MM.1S (cell line): ENCODE measurements at regions not wholly inside any gene's neighbourhood (a gene's known extent, or its start where the extent isn't known, plus 50 kb on each side); places are given as distances from the start of the nearest gene placed in this dataset.

Experiments
- DNase-seq: peaks from one replicate; pipeline ENCODE4 v3.0.0-alpha.2; 2015
- H2AFZ ChIP-seq: fragments of 300-600 bp; sonication (generic); 2 replicates; pipeline ENCODE4 v1.6.0; 2016; ENCODE audit warnings: antibody characterized with exemption, low read length
- H3F3A ChIP-seq: fragments of 300-600 bp; sonication (generic); 2 replicates; pipeline ENCODE4 v1.6.1; 2016; ENCODE audit warnings: mild to moderate bottlenecking, antibody characterized with exemption, low read length, moderate library complexity, mixed read lengths; ENCODE audit not compliant: insufficient read depth
- H3K27ac ChIP-seq: fragments of 300-600 bp; sonication (generic); 2 replicates; pipeline ENCODE4 v1.5.1; 2016; ENCODE audit warnings: mild to moderate bottlenecking, low read length
- H3K27me3 ChIP-seq: fragments of 300-600 bp; sonication (generic); replicated peaks from 2 replicates; pipeline ENCODE4 v1.6.0; 2016; ENCODE audit warnings: low read length; ENCODE audit not compliant: insufficient read depth
- H3K36me3 ChIP-seq: fragments of 300-600 bp; sonication (generic); replicated peaks from 2 replicates; pipeline ENCODE4 v1.6.1; 2016; ENCODE audit warnings: mild to moderate bottlenecking, low read length, mixed read lengths; ENCODE audit not compliant: insufficient read depth
- H3K4me1 ChIP-seq: fragments of 300-600 bp; sonication (generic); 2 replicates; pipeline ENCODE4 v1.6.1; 2016; ENCODE audit warnings: low read length, mixed read lengths
- H3K4me2 ChIP-seq: fragments of 300-600 bp; sonication (generic); 2 replicates; pipeline ENCODE4 v1.6.0; 2016; ENCODE audit warnings: low read depth, low read length
- H3K4me3 ChIP-seq: fragments of 300-600 bp; sonication (generic); 2 replicates; pipeline ENCODE4 v1.5.1; 2016; ENCODE audit warnings: low read length, mixed read lengths
- H3K79me2 ChIP-seq: fragments of 300-600 bp; sonication (generic); 2 replicates; pipeline ENCODE4 v1.6.1; 2016; ENCODE audit warnings: mixed run types, low read length, mixed read lengths
- H3K9ac ChIP-seq: fragments of 300-600 bp; sonication (generic); 2 replicates; pipeline ENCODE4 v1.6.1; 2016; ENCODE audit warnings: low read length, mixed read lengths
- H3K9me2 ChIP-seq: fragments of 300-600 bp; sonication (generic); replicated peaks from 2 replicates; pipeline ENCODE4 v1.6.1; 2016; ENCODE audit warnings: mild to moderate bottlenecking, low read length, mixed read lengths; ENCODE audit not compliant: insufficient read depth
- H3K9me3 ChIP-seq: fragments of 300-600 bp; sonication (generic); replicated peaks from 2 replicates; pipeline ENCODE4 v1.6.1; 2016; ENCODE audit warnings: mild to moderate bottlenecking, low read length, mixed read lengths; ENCODE audit not compliant: insufficient read depth
- H4K20me1 ChIP-seq: fragments of 300-600 bp; sonication (generic); 2 replicates; pipeline ENCODE4 v1.6.1; 2016; ENCODE audit warnings: mild to moderate bottlenecking, low read length, moderate library complexity, mixed read lengths; ENCODE audit not compliant: insufficient read depth
- CTCF ChIP-seq: fragments of 300-600 bp; sonication (generic); IDR thresholded peaks from 2 replicates; pipeline ENCODE4 v1.5.1; 2016; ENCODE audit warnings: antibody characterized with exemption, low read length, mixed read lengths
- EZH2 ChIP-seq: fragments of 300-600 bp; sonication (generic); optimal IDR thresholded peaks from 2 replicates; pipeline ENCODE3; 2017; ENCODE audit warnings: low read depth, mild to moderate bottlenecking, antibody characterized with exemption, low read length, mixed read lengths
- EZH2phosphoT487 ChIP-seq: fragments of 300-600 bp; sonication (generic); IDR thresholded peaks from 2 replicates; pipeline ENCODE4 v1.6.1; 2018; ENCODE audit warnings: antibody characterized with exemption, low read length

- H3K27me3 ChIP-seq = no peaks in the 10 kb centered on the region; the same call in 1 of the 2 replicates
- H3K36me3 ChIP-seq = no peaks in the 10 kb centered on the region
These were observed 117.4 kb downstream of the TTLL2 start for GRCh38 chr6:167442245-167442644.

GRCh38 chr6:167442796-167443680, 118.2 kb downstream of the TTLL2 start:
- no peaks in the 10 kb centered on the region for H3F3A ChIP-seq
- H3K4me2 ChIP-seq = no peak overlapping the region
- H3K9me3 ChIP-seq = no peaks in the 10 kb centered on the region
- TF ChIP-seq EZH2 = no peak
- no peaks in the 10 kb centered on the region; the same call in 1 of the 2 replicates for H3K27me3 ChIP-seq
- no peak overlapping the region for H3K9ac ChIP-seq
- H2AFZ ChIP-seq = no peak overlapping the region
- no peaks in the 10 kb centered on the region for H3K9me2 ChIP-seq
- no peaks in the 10 kb centered on the region for H4K20me1 ChIP-seq
- no peaks in the 10 kb centered on the region for H3K4me1 ChIP-seq
- DNase-seq = no peak
- no peak overlapping the region for H3K27ac ChIP-seq
- H3K79me2 ChIP-seq = no peaks in the 10 kb centered on the region
- no peaks in the 10 kb centered on the region for H3K36me3 ChIP-seq
- H3K4me3 ChIP-seq = no peak overlapping the region

More at GRCh38 chr6:167442245-167442644, 117.4 kb downstream of the TTLL2 start:
- Histone ChIP-seq H3K9me3 (no peaks in the 10 kb centered on the region), H3K9ac (no peak overlapping the region), H3K4me2 (no peak overlapping the region), H3K4me1 (no peaks in the 10 kb centered on the region), H3K4me3 (no peak overlapping the region), H3K9me2 (no peaks in the 10 kb centered on the region), H3F3A (no peaks in the 10 kb centered on the region), H3K27ac (no peak overlapping the region), H3K79me2 (no peaks in the 10 kb centered on the region), H2AFZ (no peak overlapping the region), H4K20me1 (no peaks in the 10 kb centered on the region)
- no peak for DNase-seq
- TF ChIP-seq EZH2phosphoT487 = no peak
- TF ChIP-seq EZH2 = no peak
- no peak for TF ChIP-seq CTCF

GRCh38 chr6:167444602-167445346, 119.9 kb downstream of the TTLL2 start:
- no peak for TF ChIP-seq EZH2phosphoT487
- TF ChIP-seq EZH2 = no peak
- no peak for TF ChIP-seq CTCF
- H3F3A ChIP-seq = no peaks in the 10 kb centered on the region
- no peaks in the 10 kb centered on the region for H3K36me3 ChIP-seq
- no peaks in the 10 kb centered on the region for H3K9me3 ChIP-seq
- no peak for DNase-seq
- H3K27ac ChIP-seq = no peak overlapping the region
- no peak overlapping the region for H2AFZ ChIP-seq
- H3K4me2 ChIP-seq = no peak overlapping the region
- no peak overlapping the region for H3K4me3 ChIP-seq
- H3K9ac ChIP-seq = no peak overlapping the region
- no peaks in the 10 kb centered on the region for H3K4me1 ChIP-seq
- H3K9me2 ChIP-seq = no peaks in the 10 kb centered on the region
- no peaks in the 10 kb centered on the region for H4K20me1 ChIP-seq
- H3K79me2 ChIP-seq = no peaks in the 10 kb centered on the region
- H3K27me3 ChIP-seq = no peaks in the 10 kb centered on the region; the same call in 1 of the 2 replicates
